GM18907 (cell line): ENCODE measurements at regions not wholly inside any gene's neighbourhood (a gene's known extent, or its start where the extent isn't known, plus 50 kb on each side); places are given as distances from the start of the nearest gene placed in this dataset.

ENCODE experiments used
- ATAC-seq: cut with Tn5 transposase; IDR thresholded peaks from one replicate; pipeline ENCODE4 v1.9.1; 2021; ENCODE audit warnings: mild to moderate bottlenecking, moderate library complexity; ENCODE audit not compliant: unreplicated experiment

DNA sequence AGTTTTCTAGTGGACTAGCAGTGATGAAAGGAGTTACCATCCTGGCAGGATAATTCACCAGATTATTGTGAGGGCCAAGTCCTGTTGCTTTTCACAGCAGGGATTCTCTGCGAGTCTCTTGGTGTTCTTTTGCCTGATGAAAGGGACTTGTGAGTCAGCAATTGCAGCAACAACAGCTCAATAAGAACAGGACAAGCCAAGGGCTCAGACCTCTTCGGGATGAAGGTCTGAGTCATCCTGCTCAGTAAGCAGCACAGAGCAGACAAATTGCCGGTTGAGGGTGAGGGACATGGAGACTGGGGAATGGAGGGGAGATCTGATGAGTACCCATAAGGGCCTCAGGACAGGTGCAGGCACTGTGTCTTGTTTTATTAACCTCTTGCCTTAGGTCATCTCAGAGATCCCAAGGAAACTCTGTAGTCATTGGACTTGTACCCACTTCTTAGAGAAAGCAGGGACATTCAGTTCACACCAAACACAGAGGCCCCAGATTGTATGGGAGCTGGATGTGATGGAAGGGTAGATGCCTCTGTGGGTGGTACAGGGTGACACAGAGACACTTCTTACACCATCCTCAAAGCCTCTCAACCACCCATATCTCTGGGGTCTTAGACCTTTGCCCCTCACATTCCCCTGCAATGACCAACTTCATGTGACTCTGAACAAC is 173.8 kb upstream of the TLE3 start:
- ATAC-seq = no peak

DNA sequence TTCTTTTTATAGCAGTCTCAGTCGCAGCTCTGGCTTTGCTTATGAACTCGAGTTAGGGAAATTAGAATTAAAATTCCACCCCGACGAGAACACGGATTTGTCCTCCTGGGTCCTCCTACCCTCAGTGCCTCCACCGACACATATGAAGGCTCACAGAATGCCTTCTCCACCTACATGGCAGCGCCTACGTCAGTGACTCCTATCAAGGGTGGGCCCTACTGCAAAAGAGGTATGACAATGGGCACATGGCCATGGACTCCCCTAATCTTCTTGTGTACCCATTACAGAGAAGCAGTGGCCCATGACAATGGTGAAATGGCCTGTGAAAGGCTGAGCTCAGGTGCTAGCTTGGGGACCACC is 173.0 kb upstream of the TLE3 start:
- no peak for ATAC-seq

DNA sequence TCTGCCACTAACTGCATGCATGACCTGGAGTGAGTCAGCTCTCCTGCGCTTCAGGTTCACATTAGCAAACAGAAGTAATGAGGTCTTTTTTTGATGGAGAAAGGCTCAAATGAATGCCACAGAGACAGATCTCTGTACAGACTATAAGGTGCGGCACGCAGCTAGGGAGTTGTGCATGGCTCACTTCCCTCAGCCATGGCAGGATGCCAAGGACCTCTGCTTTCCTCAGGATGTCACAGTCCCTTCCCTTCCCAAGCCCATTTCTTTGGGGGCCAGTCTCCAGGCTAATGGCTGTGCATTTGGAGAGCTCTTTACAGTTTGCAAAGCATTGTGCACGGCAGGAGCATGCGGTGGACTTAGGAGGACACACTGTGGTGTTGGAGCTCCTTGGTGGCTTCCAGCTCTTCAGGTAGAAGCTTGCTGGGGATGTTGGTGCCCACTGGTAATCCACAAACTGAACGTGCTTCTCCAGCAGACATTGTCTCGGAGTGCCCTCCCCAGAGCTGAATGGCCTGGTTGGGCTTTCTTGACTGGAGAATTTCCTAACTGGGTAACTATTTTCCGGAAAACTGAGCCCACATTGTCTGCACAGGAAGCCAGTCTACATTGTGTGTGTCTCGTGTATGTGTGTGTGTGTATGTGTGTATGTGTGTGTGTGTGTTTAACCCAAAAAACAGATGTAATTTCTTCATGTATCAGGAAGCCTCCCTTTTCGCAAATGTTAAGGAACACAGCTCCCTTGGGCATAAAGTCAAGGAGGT is 172.5 kb upstream of the TLE3 start:
- no peak for ATAC-seq

DNA sequence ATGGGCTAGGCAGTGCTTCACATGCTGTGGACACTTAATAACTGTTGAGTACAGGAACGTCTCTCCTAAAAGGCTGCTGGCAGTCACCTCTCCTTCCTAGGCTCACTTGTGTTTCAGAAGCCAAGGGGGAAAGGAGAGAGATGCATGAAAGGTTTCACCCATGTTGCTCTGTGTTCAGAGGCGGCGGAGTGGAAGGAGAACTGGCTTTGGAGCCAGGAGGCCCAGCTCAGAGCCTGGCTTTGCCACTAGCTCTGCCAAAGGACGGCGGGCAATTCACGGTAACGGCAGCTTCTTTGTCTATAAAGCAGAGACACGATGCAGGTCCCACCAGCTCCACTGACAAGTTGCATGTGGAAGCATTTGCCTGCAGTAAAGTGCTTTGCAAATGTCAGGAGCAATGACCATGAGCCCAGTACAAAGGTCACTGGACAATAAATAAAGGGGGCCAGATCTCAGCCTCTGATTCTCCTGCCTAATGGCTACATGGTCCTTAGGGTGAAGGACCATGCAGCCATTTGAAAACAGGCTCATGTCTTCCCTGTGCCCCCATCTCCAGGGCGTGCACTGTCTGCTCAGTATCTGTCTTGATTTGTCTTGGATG is 171.7 kb upstream of the TLE3 start:
- ATAC-seq = no peak

DNA sequence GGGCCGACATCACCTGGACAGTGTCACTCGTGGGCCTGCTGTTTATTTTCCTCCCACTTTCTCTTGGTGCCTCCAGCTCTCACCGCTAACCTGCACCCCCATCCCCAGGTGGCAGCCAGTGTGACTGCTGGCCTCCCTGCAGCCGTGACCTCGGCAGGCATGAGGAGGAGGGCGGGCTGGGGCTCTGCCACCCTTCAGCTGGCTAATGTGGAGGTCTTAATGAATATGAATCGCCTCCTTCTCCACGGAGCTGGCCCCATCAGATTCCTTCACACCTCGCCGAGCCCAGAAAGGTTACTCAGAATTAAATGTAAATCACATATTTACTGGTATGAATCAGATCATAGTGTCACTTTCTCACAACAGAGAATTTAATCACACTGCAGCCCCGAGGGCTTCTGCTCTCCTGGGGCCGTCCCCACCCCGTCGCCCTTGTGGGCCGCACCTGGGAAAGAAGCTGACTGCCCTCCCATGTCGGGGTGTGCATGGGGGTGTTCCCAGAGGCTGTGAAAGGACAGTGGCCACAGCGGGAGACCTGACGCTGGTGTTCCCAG is 171.1 kb upstream of the TLE3 start:
- ATAC-seq = no peak

DNA sequence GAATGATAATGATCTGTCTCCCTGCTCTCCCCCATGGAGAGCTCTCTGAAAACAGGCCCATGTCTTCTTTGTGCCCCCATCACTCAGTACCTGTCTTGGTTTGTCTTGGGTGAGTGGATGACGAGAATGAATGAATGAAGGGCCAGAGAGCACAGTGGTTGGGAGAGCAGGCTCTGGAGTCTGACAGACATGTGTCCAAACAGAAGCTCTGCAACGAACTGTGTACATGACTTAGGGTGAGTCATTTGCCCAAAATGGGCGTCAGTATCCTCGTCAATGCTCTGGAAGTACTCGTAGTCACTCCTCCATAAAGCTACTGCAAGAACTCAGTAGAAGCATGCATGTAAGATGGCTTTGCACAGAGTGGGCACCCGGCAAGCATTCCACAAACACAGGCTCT is 170.2 kb upstream of the TLE3 start:
- ATAC-seq = no peak

DNA sequence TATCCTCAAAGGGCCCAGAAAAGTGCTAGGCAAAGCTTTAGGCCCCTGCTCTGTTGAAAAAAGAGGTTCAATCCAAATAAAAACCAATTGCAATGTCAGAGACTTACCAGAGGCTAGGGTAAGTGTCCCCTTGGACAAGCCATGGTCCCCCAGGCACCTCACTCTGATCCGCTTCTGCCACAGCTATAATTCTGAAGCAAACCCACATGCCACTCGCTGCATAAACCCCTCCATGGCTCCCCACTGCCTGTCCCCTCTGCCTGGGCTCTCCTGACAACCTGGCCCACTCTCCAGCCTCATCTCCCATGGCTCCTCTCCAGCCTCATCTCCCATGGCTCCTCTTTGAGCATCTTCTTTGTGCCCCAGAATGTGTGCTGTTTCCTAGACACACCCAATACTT is 169.6 kb upstream of the TLE3 start:
- ATAC-seq = no peak

DNA sequence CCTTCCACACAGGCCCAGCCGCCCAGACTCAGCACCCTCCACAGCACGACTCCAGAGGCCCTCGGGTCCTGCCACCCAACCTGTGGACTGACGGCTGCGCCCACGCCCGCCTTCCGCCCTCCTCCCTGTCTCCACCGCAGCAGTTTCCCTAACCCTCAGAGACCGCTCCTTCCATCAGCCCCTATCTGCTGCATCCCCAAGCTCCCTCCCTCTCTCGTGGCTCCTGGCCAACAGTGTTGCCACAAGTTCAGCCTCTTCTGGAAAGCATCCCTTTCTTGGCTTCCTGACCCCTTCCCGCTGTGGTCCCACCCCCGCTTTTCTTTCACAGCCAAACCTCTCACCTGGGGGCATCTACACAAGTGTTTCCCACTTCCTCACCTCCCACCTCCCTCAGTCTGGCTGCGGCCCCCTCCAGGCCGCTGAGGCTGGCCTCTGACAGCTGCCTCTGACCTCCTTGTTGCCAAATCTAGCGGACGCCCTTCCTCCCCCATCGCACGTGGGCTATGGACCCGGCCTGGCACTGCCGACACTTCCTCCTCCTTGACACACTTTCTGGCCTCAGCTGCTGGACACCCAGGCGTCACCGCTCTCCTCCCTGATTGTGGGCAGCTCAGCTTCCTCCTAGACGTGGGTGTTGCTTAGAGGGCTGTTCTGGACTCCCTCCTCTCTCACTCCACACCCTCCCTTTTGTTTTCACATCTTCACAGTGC is 168.8 kb upstream of the TLE3 start:
- no peak for ATAC-seq

DNA sequence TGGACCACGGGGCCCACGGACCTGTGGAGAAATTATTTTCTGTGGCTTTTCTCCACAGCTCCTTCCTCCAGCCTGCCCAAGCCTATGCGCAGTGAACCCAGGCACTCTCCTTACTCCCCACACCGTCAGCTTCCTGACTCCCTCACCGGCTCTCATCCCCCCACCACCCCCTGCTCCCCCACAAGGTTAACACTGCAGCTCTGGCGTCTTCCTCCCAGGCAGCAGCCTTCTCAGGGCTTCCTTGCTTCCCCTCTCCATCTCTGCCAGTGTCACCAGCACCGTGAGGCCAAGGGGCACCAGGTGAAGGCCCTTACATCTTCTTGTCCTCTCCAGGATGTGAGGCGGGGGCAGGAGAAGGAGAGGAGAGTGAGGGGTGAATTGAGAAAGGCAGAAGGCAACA is 168.3 kb upstream of the TLE3 start:
- no peak for ATAC-seq

DNA sequence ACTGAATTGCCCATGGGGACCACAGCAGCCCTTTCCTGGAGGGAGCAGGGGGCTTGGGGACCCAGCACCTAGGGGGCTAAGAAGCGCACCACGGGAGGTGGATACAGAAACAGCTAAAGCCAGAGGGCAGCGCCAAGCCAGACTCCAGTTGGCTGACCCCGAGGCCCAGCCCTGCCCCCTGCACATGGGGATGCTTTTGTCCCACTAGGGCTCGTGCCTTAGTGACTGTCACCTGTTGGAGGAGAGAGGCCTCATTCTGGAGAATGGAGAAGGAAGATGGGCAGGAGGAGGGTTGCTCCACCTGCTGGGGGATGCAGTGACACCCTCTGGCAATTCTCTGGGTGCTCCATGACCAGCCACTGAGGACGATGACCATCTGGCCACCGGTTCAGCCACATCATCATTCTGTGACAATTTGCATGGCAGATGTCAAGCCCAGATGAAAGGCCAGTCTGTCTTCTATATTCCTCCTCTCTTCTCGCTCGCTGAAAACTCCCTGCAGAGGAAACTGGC is 167.8 kb upstream of the TLE3 start:
- no peak for ATAC-seq

DNA sequence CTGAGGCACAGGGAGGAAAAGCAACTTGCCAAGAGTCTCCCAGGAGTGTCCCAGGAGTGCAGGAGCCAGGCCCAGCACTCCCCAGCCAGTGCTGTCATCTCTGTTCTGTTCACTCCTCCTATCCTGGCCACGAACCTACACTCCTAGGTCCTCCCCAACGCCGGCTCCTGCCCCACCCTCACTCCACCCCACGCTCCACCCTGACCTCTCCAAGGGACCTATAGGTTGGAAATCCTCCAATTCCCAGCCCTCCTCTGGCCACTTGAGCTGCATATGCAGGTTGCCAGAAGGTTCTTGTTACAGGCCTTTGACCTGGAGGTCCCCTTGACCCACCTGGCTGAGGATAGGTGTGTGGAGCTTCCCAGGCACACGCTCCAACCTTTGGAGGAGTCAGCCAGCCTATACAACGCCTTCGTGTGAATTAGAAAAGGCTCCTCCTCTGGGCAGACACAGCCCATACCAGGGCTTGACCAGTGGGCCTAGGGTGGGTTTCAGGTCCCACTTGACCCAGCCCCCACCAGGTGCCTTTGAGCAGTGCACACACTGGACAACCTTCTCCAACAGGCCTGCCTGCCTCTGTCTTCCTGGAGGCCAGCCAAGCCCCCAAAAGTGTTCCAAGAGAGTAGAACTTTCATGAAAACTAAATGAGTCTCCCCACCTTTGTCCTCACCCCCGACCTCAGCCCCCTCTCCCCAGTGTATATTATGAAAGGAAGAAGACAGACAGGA is 167.2 kb upstream of the TLE3 start:
- ATAC-seq = no peak

DNA sequence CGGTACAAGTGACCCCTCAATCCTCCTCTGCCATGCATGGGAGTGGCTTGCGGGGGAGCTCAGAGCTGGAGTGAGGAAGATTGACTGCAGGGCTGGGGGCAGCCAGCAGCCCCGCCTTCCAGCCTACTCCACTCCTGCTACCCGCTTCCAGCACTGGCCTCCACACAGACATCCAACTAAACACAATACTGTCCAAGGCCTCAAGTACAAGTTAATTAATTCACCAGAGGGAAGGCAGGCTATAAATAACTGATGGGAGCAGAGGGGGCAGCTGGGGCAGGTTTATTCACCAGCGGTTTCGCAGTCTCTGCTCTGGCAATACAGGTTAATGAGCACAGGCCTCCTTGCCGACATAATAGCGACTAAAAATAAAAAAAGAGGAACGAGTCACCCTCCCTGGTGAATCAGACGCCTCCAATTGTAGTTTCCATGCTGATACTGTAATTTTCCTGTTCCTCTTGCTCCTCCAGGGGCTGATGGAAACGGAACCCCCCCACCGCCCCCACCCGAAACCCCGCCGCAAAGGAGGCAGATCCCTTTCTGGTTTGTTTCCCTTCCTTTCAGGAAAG is 166.4 kb upstream of the TLE3 start:
- no peak for ATAC-seq

DNA sequence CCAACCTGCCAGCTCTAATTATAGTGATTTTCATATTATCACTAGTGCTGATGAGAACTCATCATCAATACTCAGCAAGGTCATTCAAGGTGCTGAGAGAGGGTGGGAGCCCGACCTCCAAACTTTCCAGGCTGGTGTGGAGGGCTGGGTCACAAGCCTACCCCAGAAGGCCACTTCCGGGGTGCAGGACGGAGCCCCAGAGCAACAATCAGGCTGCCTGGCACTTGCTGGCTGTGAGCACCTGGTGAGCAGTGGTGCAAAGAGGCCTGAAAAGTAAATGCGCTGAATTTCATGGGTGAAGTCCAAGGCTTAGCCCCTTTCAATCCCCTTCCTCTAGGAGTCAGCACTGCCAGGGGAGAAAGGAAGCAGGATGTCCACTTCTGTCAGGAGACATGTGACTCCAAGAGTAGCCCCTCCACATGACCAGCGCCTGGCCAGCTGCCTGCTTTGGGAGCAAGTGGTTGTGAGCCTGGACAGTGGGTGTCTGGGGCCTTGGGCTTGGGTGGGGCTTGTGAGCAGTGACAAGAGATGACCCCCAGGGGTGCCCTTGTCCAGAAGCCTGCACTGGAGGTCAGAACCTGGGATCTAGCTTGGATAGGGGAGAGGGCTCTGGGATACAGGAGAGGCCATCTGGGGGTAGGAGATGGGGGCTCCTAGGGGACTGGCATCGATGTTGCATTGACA is 165.0 kb upstream of the TLE3 start:
- ATAC-seq = no peak

DNA sequence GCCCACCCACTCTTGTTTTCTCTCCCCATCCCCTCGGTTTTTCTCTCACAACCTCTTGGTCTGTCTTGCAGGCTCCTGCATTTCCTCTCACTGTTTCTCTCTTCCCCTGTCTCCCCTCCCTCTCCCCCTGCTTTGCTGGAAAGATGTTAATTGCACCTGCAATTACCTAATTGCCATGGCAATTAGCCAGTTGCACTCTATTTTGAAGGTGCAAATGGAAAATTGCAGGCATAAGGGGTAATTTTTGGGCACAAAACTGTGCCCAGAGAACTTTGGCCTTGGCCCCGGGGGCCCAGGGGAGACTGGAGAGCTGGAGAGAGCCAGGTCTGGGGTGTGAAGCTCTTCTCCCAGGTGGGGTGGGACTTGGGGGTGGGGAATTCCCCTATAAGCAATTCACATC is 164.5 kb upstream of the TLE3 start:
- ATAC-seq = no peak

DNA sequence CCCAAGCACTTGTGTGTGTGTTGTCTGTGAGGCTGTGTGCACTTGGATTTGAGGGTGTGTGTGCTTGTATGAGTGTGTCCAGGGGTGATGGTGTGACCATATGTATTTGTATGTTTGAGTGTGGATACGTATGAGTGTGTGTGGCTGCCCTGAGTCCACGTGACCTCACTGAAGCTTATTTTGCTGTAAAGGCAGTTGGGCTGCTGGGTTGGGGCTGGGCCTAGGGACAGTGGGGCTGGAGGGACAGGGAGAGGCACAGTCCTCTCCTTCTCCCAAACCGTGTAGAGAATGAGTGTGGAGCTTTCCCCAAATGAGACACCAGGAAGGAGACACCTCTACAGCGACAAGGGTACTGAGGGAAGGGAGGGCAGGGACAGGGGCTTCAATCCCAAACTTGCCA is 163.4 kb upstream of the TLE3 start:
- no peak for ATAC-seq

DNA sequence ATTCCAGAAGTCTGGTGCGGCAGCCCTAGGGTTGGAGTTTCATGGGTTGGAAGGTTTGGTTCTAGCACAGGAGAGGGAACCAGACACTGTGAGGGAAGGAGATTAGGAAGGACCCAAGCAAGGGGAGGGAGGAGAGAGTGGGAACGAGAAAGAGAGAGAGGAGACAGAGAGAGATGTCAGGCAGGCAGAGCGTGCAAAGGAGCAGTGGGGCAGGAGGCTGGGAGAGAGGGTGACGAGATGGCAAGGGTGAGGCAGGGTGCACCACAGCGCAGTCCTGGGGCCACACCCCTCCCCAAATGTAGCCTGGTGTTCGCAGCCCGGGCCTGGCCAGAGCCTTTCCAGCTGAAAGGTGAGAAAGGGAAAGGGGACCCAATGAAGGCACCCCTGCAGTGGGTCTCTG is 162.9 kb upstream of the TLE3 start:
- ATAC-seq = no peak

DNA sequence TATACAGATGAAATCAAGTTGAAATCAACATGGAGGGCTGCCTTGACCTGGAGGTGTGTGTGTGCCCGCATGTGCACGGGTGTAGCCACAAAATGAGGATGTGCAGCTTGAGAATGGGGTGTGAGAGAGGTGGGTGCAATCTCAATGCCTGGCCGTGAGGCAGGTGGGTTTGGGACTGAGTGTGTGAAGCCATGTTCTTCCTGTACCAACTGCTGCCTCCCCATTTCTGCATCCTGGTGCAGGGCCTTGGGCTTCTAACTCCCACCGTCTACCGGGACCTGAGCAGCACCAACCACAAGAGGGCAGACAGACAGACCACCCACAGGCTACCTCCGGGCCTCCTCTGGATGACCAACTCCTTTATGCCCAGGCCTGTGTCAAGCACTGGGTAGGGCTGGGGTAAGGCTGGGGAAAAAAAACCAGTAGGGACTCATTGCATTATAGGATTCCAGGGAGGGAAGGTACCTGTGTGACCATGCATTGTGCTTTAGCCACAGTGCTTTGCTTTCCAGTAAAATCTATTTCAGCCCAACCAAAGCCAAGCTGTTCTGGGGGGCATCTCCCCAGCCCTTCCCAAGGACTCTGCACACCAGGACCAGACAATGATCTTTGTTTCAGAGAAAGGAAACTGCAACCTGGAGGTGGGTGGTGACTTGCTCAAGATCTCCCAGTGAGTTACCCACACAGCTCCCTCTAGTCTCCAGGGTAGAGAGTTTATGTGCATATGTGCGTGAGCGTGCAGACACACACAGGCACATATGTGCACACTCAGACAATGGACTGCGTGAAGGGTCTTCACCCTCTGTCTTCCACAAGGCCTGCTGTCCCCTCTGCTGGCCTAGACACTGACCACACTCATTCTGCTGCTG is 162.2 kb upstream of the TLE3 start:
- no peak for ATAC-seq

DNA sequence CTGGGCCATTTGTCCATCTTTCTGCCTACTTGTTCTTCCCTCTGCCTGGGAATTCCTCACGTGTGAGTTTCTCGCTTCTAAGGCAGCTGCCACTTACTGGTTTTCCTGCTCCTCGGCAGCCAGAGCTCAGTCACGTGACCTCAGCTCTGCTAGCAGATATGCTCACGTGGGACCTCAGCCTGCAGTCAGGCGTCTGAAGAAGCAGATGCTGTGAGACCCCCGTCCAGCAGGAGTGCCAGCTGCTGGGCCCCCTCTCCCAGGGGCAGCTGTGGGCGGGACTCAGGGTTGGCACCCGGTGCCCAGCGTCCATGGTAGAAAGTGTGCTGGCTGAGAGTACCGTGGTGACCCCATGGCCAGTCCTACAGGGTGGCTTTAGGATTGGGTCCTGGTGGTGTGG is 161.3 kb upstream of the TLE3 start:
- ATAC-seq = peak; percentile 16
